GM23338 (cell line): ENCODE measurements at regions not wholly inside any gene's neighbourhood (a gene's known extent, or its start where the extent isn't known, plus 50 kb on each side); places are given as distances from the start of the nearest gene placed in this dataset.

Experiments
- ATAC-seq: fragments of 200-7000 bp; cut with Tn5 transposase; 3 replicates; pipeline ENCODE4 v1.9.1; 2020
- DNase-seq: peaks from one replicate; pipeline ENCODE4 v3.0.0-alpha.2; 2015; ENCODE audit warnings: low spot score
- H2AFZ ChIP-seq: fragments of 200-600 bp; sonication (generic); 2 replicates; pipeline ENCODE4 v1.8.0; 2016; ENCODE audit warnings: antibody characterized with exemption, mild to moderate bottlenecking, moderate library complexity
- H3F3A ChIP-seq: fragments of 200-600 bp; sonication (generic); replicated peaks from 2 replicates; pipeline ENCODE4 v1.8.0; 2017; ENCODE audit warnings: antibody characterized with exemption, mixed run types, low read depth
- H3K27ac ChIP-seq: fragments of 200-600 bp; sonication (generic); 2 replicates; pipeline ENCODE4 v1.6.1; 2016; ENCODE audit warnings: low read depth
- H3K27me3 ChIP-seq: fragments of 200-600 bp; sonication (generic); 2 replicates; pipeline ENCODE4 v1.8.0; 2016; ENCODE audit warnings: mild to moderate bottlenecking, mixed run types, moderate library complexity; ENCODE audit not compliant: insufficient read depth
- H3K36me3 ChIP-seq: fragments of 200-600 bp; sonication (generic); 2 replicates; pipeline ENCODE4 v1.8.0; 2016; ENCODE audit warnings: mild to moderate bottlenecking; ENCODE audit not compliant: insufficient read depth
- H3K4me1 ChIP-seq: fragments of 200-600 bp; sonication (generic); 2 replicates; pipeline ENCODE4 v1.8.0; 2016; ENCODE audit warnings: mild to moderate bottlenecking, moderate library complexity; ENCODE audit not compliant: insufficient read depth
- H3K4me2 ChIP-seq: fragments of 200-600 bp; sonication (generic); 2 replicates; pipeline ENCODE4 v1.7.1; 2017; ENCODE audit warnings: mixed run types
- H3K4me3 ChIP-seq: fragments of 200-600 bp; sonication (generic); 2 replicates; pipeline ENCODE4 v1.6.1; 2016; ENCODE audit warnings: mixed run types
- H3K79me2 ChIP-seq: fragments of 200-600 bp; sonication (generic); replicated peaks from 2 replicates; pipeline ENCODE4 v1.8.0; 2017; ENCODE audit warnings: mild to moderate bottlenecking; ENCODE audit not compliant: insufficient read depth
- H3K9me2 ChIP-seq: fragments of 200-600 bp; sonication (generic); 2 replicates; pipeline ENCODE4 v1.8.0; 2017; ENCODE audit not compliant: insufficient read depth
- H4K20me1 ChIP-seq: fragments of 200-600 bp; sonication (generic); replicated peaks from 2 replicates; pipeline ENCODE4 v1.8.0; 2017; ENCODE audit warnings: mild to moderate bottlenecking; ENCODE audit not compliant: insufficient read depth
- H3K27ac Mint-ChIP-seq: 2 replicates; pipeline ENCODE4 v1.8.0; 2020; ENCODE audit warnings: inconsistent platforms, mild to moderate bottlenecking, moderate library complexity, mixed read lengths
- H3K27me3 Mint-ChIP-seq: 3 replicates; pipeline ENCODE4 v1.8.0; 2022; ENCODE audit warnings: low read depth, mild to moderate bottlenecking, moderate library complexity, mixed read lengths, inconsistent platforms; ENCODE audit not compliant: insufficient read depth, poor library complexity
- H3K36me3 Mint-ChIP-seq: 3 replicates; pipeline ENCODE4 v1.8.0; 2021; ENCODE audit warnings: low read depth, mild to moderate bottlenecking, inconsistent platforms, moderate library complexity, mixed read lengths
- H3K4me1 Mint-ChIP-seq: 3 replicates; pipeline ENCODE4 v1.8.0; 2020; ENCODE audit warnings: mild to moderate bottlenecking, inconsistent platforms, mixed read lengths
- H3K4me3 Mint-ChIP-seq: 3 replicates; pipeline ENCODE4 v1.8.0; 2021; ENCODE audit warnings: moderate library complexity, mild to moderate bottlenecking, inconsistent platforms, mixed read lengths
- H3K9me3 Mint-ChIP-seq: 3 replicates; pipeline ENCODE4 v1.8.0; 2020; ENCODE audit warnings: moderate library complexity, mild to moderate bottlenecking, inconsistent platforms, mixed read lengths
- CTCF ChIP-seq, 2 experiments: fragments of 200-600 bp in 1 of 2; sonication (generic) in 1 of 2; conservative IDR thresholded peaks; 2 replicates each; pipeline versions ENCODE4 v1.5.1 to v1.6.1; 2016 to 2017; ENCODE audit warnings: antibody characterized with exemption in 2 of 2, low read depth in 2 of 2, mild to moderate bottlenecking in 2 of 2, moderate library complexity in 1 of 2
- ETS1 ChIP-seq: IDR thresholded peaks from 2 replicates; pipeline ENCODE4 v1.6.1; 2016; ENCODE audit warnings: antibody characterized with exemption
- EZH2phosphoT487 ChIP-seq: fragments of 200-600 bp; sonication (generic); IDR thresholded peaks from one replicate; pipeline ENCODE4 v1.8.1; 2018; ENCODE audit warnings: antibody characterized with exemption; ENCODE audit not compliant: unreplicated experiment
- JUNB ChIP-seq: IDR thresholded peaks from one replicate; pipeline ENCODE4 v1.6.1; 2016; ENCODE audit warnings: antibody characterized with exemption; ENCODE audit not compliant: unreplicated experiment
- STAT1 ChIP-seq: IDR thresholded peaks from one replicate; pipeline ENCODE4 v1.6.1; 2016; ENCODE audit warnings: antibody characterized with exemption; ENCODE audit not compliant: unreplicated experiment
- ZNF331 ChIP-seq: fragments of 250-450 bp; sonication (Bioruptor Pico); IDR thresholded peaks from 2 replicates; pipeline ENCODE4 v1.5.0; 2020; ENCODE audit warnings: low read depth, mild to moderate bottlenecking, moderate library complexity
- ZNF462 ChIP-seq: fragments of 250-450 bp; sonication (Bioruptor Pico); IDR thresholded peaks from 2 replicates; pipeline ENCODE4 v1.5.0; 2020; ENCODE audit warnings: mild to moderate bottlenecking, moderate library complexity

GRCh38 chr17:14733376-14733775 is 432.5 kb downstream of the HS3ST3B1 start (continued):
- TF ChIP-seq CTCF (conservative IDR thresholded peaks at IDR 0.05; ENCODE audit: low read depth in 2 of 2) (no peak), JUNB (no peak)

DNA sequence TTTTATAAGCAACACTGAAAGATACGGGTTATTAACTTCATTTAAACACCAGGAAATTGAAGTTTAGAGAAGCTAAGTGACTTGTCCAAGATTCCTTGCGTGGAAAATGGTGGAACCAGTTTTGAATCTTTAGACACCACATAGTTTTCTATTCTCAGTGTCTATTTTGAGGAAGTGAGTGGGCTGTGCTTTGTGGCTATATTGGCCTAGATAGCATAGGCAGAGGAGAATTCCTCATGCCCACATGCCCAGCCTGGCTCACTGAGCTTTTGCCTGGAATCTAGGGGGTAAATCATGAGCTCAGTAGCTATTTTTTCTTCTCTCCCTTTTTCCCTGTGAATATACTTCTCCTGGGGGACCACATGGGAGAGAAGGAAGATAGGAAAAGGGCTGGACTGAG is 431.3 kb downstream of the HS3ST3B1 start:
- peaks cover 6% of the 10 kb centered on the region; the same call in 1 of the 2 replicates for H3K4me1 ChIP-seq
- H3K36me3 Mint-ChIP-seq = no peaks in the 10 kb centered on the region
- H3K9me3 Mint-ChIP-seq = peaks cover 5% of the 10 kb centered on the region; the same call in 1 of the 3 replicates
- H3K9me2 ChIP-seq = no peaks in the 10 kb centered on the region
- H3K4me2 ChIP-seq = no peak overlapping the region
- TF ChIP-seq ZNF331 (CRISPR knock-in tag) = no peak
- no peaks in the 10 kb centered on the region for H3F3A ChIP-seq
- H3K4me3 Mint-ChIP-seq = no peak overlapping the region
- H3K4me3 ChIP-seq = no peak overlapping the region
- H4K20me1 ChIP-seq = no peaks in the 10 kb centered on the region
- H3K79me2 ChIP-seq = no peaks in the 10 kb centered on the region
- no peak overlapping the region for H3K27ac ChIP-seq
- H3K27me3 ChIP-seq = no peaks in the 10 kb centered on the region
- DNase-seq = no peak
- no peak overlapping the region for H2AFZ ChIP-seq
- no peaks in the 10 kb centered on the region for H3K27me3 Mint-ChIP-seq
- H3K36me3 ChIP-seq = no peaks in the 10 kb centered on the region
- no peak overlapping the region for H3K27ac Mint-ChIP-seq
- ATAC-seq = no peak
- peaks cover 5% of the 10 kb centered on the region for H3K4me1 Mint-ChIP-seq

- H3K4me3 ChIP-seq = no peak overlapping the region
- H3K9me2 ChIP-seq = no peaks in the 10 kb centered on the region
- Mint-ChIP-seq H3K27ac (no peak overlapping the region), H3K27me3 (no peaks in the 10 kb centered on the region), H3K4me3 (no peak overlapping the region), H3K4me1 (peaks cover 5% of the 10 kb centered on the region), H3K9me3 (peaks cover 5% of the 10 kb centered on the region; the same call in 1 of the 3 replicates), H3K36me3 (no peaks in the 10 kb centered on the region)
- no peak overlapping the region for H3K4me2 ChIP-seq
- no peaks in the 10 kb centered on the region for H3F3A ChIP-seq
- H3K27me3 ChIP-seq = no peaks in the 10 kb centered on the region
- DNase-seq (no peak), ATAC-seq (no peak)
- no peaks in the 10 kb centered on the region for H3K36me3 ChIP-seq
- H3K4me1 ChIP-seq = peaks cover 10% of the 10 kb centered on the region; the same call in 1 of the 2 replicates
- H4K20me1 ChIP-seq = no peaks in the 10 kb centered on the region
- H3K27ac ChIP-seq = no peak overlapping the region
- H3K79me2 ChIP-seq = no peaks in the 10 kb centered on the region
- H2AFZ ChIP-seq = no peak overlapping the region
- no peak for TF ChIP-seq EZH2phosphoT487
- TF ChIP-seq STAT1 = no peak
- TF ChIP-seq CTCF (conservative IDR thresholded peaks at IDR 0.05; ENCODE audit: low read depth in 2 of 2) = no peak
- TF ChIP-seq ZNF462 (CRISPR knock-in tag) = no peak
- TF ChIP-seq ETS1 = no peak
These were observed 430.7 kb downstream of the HS3ST3B1 start for GRCh38 chr17:14731591-14731990.
